Loucy (cell line): ENCODE measurements at regions not wholly inside any gene's neighbourhood (a gene's known extent, or its start where the extent isn't known, plus 50 kb on each side); places are given as distances from the start of the nearest gene placed in this dataset.

Experiments used
- EZH2phosphoT487 ChIP-seq: fragments of 200-600 bp; IDR thresholded peaks from 2 replicates; pipeline ENCODE4 v1.6.1; 2018; ENCODE audit warnings: antibody characterized with exemption, mild to moderate bottlenecking, moderate library complexity, borderline replicate concordance
- TF ChIP-seq, protein P1 (sequence below): fragments of 200-600 bp; sonication (generic); conservative IDR thresholded peaks from 2 replicates; pipeline ENCODE4 v1.5.1; 2014; ENCODE audit warnings: mild to moderate bottlenecking, antibody characterized with exemption, low read length

DNA sequence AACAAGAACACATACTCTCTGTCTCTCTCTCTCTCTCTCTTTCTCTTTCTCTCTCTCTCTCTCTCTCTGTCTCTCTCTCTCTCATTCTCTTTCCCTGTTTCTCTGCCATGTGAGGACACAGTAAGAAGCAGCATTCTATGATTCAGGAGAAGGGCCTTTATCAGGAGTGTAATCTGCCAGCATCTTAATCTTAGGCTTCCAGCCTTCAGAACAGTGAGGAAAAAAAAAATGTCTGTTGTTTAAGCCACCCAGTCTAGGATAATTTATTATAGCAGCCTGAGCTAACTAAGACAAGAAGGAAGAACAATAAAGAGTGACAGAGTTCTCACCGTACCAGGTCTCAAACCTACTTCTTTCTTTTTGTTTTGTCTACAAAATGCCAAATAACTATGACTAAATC is 399.4 kb downstream of the SOCS6 start:
- TF ChIP-seq, protein P1, sequence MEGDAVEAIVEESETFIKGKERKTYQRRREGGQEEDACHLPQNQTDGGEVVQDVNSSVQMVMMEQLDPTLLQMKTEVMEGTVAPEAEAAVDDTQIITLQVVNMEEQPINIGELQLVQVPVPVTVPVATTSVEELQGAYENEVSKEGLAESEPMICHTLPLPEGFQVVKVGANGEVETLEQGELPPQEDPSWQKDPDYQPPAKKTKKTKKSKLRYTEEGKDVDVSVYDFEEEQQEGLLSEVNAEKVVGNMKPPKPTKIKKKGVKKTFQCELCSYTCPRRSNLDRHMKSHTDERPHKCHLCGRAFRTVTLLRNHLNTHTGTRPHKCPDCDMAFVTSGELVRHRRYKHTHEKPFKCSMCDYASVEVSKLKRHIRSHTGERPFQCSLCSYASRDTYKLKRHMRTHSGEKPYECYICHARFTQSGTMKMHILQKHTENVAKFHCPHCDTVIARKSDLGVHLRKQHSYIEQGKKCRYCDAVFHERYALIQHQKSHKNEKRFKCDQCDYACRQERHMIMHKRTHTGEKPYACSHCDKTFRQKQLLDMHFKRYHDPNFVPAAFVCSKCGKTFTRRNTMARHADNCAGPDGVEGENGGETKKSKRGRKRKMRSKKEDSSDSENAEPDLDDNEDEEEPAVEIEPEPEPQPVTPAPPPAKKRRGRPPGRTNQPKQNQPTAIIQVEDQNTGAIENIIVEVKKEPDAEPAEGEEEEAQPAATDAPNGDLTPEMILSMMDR: no peak
- TF ChIP-seq EZH2phosphoT487: no peak
